GDM1 (cell line): ENCODE measurements at regions not wholly inside any gene's neighbourhood (a gene's known extent, or its start where the extent isn't known, plus 50 kb on each side); places are given as distances from the start of the nearest gene placed in this dataset.

Experiments used
- DNase-seq: peaks from one replicate; lab custom pipeline; 2025; lab: John Stamatoyannopoulos, UW

DNA sequence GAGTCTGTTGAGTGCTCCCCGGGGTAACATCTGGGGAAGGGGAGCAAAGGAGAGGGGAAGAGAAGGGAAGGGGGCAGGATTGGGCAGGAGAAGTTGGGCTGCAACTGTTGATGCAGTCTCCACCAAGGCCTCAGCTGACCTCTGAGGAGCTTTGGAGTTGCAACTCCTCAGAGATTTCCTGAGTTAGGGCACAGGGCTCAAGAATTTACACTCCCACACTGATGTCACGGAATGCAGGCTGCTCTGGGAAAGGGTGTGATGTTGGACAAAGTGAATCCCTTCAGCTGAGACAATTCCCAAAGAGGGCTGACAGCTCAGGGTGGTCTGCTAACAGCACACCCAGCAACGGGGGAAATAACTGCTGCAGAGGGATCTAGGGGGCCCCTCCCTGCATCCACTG is 295.6 kb downstream of the PCNX1 start:
- no peak for DNase-seq

DNA sequence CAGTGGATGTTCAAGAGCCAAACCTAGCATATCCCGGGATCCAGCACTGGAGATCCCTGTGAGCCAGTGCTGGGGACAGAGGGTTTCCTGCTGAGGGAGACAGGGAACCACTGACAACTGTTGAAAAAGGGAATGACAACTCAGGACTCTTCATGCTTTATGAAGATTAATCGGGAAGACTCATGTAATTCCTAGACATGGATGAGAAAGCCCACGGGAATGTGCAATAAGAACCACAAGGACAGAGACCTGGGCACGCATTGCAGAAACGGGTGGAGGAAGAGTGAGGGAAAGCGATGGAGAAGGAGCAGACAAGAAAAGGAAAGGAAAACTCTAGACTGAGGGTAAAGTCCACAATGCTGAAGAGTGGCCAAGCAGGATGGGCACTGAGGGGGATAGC is 296.0 kb downstream of the PCNX1 start:
- DNase-seq, result no peak

DNA sequence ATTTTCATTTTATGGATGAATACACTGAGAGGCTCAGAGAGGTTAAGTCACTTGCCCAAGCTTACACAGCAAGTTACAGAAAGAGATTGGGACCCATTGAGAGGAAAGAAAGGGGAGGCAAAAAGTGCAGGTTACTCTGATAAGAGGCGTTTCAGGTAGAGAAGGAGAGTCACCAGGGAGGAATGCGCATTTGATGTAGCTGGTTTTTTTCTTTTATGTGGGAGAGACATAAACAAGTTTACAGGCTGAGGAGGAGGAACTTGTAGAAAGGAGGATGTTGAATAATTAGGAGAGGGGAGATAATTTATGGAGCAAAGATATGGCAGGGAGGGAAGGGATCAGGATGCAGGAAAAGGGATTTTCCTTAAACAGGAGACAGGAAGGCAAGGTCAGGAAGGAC is 297.0 kb downstream of the PCNX1 start:
- DNase-seq, result no peak

DNA sequence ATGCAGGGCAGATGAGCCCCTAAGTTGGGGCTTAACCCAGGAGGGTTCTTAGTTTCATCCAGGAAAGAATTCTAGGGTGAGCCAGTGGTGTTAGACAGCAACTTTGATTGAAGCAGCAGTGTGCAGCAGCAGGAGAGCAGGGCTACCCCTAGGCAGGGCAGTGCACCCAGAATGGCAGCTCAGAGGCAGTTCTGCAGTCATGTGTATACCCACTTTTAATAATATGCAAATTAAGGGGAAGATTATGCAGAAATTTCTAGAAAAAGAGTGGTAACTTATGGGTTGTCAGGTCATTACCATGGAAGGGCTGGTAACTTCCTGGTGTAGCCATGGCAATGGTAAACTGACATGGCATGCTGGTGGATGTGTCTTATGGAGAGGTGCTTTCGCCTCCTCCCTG is 297.5 kb downstream of the PCNX1 start:
- DNase-seq, result no peak

DNA sequence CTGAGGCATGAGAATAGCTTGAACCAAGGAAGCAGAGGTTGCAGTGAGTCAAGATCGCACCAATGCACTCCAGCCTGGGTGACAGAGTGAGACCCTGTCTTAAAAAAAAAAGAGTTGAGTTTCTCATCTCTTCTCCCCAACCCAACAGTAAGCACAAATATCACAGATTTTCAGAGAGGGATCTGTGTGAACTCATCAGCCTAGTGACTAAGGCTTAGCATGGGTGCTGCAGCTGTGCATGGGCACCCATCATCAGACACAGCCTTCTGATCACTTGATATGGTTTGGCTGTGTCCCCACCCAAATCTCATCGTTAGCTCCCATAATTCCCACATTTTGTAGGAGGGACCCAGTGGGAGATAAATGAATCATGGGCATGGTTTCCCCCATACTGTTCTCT is 298.9 kb downstream of the PCNX1 start:
- no peak for DNase-seq

DNA sequence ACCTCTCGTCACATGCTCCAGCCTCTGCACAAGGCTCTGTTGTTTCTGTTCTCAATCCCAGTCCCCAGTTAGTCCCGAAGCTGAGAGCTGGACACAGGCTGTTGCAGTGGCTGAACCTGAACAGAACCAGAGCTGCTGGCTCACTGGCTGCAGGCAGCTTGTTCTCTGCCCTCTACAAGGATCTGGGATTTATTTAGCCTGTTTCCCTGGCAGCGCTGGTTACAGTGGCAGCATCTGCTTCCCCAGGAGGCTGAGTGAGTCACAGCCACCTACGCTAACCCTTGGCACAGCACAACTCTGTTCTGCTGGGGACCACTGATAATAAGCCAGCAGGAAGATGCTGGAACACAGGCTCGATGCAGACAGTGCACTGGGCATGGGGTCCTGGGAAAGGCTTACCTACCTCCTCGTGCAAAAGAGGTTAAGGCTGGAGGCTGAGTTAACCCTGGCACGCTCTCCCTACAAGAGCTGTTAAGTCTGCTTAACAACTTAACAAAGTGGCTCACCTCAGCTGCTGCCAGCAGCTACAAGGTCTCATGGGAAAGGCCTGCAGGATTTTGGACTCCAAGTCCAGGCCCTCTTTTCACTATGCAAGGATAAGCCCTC is 299.6 kb downstream of the PCNX1 start:
- no peak for DNase-seq

DNA sequence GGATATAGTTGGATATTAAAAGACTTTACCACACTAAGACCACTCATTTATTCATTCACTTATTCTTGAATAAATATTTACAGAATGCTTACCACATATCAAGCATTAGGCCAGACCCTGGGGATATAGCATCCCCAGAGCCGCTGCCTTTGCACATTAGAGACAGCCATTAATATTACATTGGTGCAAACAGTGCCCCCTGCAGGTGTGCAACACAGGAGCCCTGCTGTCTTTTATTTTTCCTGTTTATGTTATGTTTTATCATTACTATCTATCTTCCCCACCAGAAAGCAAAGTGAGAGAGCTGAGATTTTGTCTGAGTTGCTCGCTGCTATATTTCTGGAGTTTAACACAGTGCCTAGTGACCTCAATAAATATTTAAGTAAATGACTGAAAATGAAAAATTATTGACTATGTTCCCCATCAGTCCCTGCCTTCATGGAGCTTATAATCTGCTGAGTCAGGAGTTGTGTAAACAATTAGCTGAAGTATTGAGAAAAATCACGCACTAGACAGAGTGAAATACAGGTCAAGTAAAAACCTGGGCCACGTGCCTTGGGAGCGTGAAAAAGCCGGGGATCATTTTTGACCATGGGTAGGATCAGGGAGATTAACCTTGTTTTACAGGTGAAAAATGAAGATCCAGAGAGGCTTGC is 301.6 kb downstream of the PCNX1 start:
- no peak for DNase-seq

DNA sequence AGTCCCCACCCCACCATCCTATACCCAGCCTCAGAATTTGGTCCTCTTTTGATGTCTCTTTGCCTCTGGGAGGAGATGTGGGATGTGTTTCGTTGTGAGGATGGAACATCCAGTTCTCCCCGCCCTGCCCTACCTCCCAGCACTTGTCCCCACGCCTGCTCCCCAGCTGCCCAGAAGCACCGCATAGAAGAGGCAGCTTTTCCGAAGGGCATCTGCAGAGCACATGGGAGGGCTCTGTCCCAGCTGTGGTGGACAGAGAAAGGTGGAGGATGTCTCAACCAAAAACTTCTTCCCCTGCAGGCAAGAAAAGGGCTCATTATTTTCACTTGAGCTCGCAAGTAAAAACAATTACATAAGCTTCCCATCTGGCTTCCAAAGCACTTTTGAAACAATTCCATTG is 302.6 kb downstream of the PCNX1 start:
- no peak for DNase-seq

DNA sequence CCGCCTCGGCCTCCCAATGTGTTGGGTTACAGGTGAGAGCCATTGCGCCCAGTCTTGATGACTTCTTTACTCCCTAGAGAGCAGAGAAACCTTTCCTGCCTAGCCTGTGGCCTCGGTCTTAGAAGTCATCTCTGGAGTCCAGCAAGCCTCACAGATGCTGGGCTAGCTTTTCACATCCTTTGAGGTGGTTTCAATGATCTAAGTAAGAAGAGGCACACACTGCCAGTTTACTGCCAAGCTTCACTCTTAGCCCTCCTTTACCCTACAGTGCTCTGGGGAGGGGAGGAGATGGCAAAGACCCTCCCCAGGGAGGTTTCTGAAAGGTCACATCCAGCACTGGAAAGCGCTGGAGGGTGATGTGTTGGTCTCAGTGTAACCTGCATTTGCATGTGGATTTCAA is 304.8 kb downstream of the PCNX1 start:
- no peak for DNase-seq

DNA sequence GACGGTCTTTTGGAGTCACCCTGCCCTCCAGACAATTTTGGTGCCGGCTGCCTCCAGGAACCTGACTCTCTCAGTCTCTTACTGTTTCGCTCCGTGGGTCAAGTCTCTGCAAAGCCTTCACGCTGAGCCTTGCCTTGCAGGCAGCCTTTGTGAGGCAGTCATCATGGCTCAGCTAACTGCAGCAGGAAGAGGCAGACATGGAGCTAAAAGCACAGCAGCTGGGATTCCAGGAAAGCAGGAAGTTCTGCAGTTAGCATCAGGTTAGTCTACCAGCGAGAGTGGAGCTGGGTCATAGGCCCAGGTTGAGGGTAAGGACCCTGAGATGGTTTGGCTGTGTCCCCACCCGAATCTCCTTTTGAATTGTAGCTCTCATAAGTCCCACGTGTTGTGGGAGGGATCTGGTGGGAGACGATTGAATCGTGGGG is 305.4 kb downstream of the PCNX1 start:
- no peak for DNase-seq

DNA sequence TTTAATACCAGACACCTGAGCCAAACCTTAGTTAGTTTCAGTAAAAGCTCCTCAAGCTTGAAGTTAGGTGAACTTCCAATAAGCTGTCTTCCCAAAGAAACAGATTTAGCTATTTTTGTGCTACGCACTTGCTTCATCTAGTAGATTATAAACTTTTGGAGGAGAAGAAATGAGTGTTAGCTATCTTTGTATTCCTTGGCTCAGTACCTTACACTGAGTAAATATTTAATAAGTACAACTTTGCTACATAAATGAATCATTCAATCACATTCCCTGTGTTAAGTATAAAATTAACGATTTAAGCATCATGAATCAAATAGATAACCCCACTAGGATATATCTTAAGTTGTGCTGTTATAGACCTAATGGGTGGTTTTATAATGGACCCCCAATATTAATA is 307.0 kb downstream of the PCNX1 start:
- no peak for DNase-seq

DNA sequence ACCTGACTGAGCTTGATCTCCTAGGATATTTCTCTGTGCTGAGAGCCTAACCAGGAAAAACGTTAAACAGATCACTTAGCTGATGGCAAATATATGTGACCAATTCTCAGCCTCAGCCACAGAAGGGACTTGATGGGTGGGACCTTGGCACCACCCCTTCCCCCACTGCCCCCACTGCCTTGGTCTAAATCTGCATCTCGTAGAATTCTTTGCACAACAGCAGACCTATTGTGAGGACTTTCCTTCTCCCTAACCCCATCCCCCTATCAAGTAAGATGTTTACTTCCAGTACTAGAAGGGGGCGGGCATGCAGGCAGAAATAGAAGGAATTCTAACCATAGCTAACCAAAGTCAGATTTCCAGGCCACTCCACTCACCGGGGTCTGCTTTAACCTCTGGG is 313.2 kb downstream of the PCNX1 start:
- no peak for DNase-seq

DNA sequence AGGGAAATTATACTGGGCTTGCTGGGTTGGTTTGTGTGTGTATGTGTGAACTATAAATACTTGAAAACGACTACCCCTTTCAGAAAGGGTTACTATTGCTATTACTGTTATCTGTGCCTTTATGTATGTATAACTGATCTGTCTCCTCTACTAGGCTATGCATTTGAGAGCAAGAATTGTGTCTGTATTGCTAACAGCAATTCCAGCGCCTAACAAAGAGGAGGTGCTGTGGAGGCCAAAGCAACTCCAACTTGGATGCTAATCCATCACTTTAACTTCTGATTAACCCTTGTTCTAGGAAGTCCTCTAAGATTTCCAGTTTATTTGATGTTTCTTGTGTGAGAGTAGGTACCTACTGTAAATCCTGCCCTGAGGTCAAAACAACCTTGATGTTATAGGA is 313.9 kb downstream of the PCNX1 start:
- no peak for DNase-seq

DNA sequence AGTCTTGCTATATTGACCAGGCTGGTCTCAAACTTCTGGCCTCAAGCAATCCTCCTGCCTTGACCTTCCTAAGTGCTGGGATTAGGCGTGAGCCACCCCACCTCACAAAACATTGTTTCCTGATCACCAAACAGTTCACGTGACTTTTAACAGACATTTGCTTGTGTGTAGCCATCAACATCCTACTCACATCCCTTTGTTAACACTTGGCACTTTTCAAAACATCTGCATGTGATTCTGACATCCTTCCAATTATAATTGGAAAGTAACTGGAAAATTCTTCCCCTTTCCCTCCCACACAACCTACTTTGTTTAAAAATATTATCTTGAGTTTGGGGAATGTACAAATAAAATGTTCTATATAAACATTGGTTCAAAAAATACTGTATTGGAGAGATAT is 317.9 kb downstream of the PCNX1 start:
- no peak for DNase-seq

DNA sequence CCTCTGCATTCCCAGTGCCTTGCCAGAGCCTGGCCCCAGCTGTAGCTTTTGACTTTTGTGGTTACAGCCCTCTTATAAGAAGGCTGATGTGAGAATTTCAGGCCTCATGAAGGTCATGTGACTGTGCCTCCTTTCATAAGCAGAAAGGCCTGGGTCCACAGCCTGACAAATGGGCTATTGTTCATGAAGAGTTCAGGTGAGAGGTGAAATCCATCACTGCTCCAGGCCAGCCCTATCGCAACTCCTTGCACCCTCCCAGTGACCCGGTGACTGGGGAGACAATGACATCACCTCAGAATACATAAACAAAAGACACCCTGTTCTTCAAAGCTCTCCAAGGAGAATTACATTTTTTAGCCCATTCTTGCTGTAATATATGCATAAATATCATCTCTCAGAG is 321.5 kb downstream of the PCNX1 start:
- no peak for DNase-seq

DNA sequence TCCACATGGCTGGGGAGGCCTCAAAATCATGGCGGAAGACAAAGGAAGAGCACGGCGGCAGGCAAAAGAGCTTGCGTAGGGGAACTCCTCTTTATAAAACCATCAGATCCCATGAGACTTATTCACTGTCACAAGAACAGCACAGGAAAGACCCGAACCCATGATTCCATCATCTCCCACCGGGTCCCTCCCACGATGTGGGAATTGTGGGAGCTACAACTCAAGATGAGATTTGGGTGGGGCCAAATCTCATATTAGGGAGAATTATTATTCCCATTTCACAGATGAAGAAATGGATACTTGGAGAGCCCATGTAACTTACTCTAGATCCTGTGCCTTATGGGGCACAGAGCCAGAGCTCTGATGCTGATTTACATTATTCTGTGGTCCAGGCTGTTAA is 322.6 kb downstream of the PCNX1 start:
- no peak for DNase-seq

DNA sequence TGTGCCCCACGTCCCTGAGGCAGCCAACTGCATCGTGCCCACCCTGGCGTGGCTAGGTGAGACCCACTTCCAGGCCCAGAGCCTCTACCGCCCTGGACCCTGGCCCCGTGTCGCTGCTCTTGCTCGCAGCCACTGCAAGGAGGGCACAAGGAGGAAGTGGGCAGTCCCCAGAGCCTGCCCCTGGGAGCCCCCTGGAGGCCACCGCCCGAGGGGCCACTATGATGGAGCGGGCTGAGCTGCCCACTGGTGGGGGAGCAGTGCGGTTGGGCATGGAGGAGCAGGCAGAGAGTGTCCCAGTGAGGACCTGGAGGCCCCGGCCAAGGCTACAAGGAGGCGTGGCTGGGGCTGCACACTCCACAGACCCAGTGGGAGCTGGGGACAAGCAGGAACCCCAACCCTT is 323.6 kb downstream of the PCNX1 start:
- no peak for DNase-seq

DNA sequence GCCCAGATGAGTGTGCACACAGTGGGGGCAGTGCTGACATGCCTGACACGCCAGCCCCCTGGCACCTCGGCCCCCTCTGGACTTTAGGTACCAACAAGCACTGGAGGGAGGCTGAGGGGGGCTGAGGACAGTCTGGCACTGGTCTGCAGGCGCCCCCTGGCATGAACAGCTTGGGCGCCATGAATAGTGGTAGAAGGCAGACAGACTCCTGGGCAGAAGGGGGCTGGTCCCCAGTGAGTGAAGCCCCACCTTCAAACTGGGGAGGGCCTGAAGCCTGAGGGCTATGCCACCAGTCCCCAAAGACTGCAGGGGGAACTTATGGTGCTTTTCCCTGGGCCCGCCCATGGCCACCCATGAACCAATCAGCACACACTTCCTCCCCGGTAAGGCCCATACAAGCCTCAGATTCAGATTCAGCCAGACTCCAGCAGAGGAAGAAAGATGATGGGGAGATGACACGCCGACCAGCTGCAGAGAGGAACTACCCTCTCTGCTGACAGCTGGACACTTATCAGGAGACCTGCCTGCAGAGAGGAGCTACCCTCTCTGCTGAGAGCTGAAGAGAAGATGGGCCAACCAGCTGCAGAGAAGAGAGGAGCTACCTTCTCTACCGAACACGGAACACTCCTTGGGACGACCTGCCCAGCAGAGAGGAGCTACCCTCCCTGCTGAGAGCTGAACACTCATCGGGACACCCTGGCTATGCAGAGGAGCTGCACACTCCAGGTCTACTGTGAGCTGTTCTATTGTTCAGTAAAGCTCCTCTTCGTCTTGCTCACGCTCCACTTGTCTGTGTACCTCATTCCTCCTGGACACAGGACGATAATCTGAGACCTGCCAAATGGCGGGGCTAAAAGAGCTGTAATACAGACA is 324.5 kb downstream of the PCNX1 start:
- DNase-seq, result no peak

DNA sequence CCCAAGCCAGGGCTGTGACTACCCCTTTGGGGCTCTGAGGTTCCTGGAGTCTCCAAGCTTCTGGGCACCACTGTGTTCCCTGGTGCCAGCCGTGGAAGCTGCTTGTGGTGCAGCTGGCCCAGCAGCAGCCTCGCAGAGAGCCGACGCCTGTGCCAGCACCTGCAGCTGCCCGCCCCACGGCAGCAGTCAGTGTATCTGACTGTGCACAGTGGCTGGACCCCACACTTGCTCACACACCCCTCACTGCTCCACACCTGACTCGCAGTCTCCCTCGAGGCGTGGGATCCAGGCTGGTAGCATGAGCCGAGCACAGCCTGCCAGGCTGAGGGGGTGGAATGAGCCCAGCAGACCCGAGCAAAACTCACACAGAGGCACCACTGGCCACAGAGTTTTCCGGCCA is 325.2 kb downstream of the PCNX1 start:
- no peak for DNase-seq

DNA sequence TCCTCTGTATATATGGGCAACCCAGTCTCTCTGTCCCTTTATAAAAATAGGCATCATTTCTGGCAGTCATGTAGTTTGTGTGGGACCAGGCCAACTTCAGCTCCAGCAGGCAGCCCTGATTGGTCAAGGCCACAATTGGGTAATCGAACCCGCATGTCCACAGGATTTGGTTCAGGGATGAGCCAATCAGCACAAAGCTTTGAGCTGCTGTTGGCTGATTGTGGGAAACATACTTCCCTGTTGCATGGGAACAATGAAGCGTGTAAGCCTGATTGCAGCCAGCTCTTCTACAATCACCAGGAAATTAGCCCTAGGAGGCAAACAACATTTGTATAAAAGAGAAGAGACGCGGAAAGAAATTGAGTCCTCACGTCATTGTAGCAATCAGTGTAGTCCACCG is 328.6 kb downstream of the PCNX1 start:
- no peak for DNase-seq

DNA sequence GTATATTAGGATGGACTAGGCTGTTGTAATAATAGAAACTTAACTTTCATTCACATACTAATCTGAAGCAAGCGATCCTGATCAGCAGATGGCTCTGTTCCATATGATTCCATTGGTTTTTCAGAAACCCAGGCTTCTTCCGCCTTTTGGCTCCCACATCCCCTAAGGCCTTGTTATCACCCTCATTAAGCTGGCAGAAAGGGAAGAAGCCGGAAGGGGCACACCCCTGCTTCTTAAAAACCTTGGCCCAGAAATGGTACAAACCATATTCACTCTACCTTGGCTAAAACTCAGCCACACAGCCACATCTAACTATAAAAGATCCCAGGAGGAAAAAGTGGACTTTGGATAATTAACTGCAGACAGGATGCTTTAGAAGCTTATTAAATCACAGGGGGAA is 329.2 kb downstream of the PCNX1 start:
- DNase-seq, result no peak

DNA sequence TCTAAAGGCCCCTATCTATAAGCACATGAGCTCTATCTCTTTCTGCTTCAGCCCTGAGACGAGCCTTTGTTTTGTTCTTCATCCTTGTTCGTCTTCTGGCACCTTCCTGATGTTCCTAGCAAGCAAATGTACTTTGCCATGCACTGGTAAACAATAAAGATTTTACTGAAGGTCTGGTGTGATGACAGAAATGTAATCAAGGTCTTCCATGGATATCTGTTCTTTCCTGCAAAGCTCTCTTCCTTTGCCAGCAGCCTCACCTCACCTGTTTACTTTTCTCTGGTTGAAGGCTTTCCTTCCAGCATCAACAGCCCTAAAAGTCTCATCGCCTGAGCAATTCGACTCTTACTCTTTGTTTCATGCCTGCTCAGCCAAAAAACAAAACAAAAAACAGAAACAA is 330.3 kb downstream of the PCNX1 start:
- DNase-seq, result no peak

DNA sequence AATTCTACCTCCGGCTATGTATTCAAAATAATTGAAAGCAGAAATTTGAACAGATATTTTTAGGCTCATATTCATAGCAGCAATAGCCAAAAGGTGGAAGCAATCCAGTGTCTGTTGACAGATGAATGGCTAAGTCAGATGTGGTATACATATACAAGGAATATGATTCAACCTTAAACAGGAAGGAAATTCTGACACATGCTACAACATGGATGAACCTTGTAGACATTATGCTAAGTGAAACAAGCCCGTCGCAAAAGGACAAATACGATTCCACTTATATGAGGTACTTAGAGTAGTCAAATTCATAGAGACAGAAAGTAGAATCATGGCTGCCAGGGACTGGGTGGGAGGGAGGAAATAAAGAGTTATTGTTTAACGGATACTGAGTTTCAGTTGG is 331.6 kb downstream of the PCNX1 start:
- DNase-seq, result no peak
